ENCODE measurements at regions not wholly inside any gene's neighbourhood (a gene's known extent, or its start where the extent isn't known, plus 50 kb on each side); places are given as distances from the start of the nearest gene placed in this dataset.

DNA sequence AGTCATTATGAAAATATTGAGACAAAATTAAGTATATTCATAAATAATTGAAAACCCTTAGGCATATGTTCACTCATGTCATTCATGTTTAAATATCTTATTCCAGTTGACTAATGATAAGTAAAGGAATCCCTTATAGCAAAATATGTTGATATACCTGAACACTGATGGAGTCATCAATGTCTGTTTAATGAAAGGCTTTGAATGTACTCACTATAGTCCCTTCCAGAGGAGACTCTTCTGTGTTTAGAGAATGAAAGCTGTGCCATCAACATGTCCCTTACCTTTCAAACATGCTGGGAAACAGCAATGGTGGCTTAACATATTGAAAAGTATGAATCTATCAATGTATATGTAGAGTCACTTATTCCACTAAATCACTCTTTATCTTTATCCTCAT, 242.9 kb downstream of the KCNJ3 start:
- TF ChIP-seq, protein P1, sequence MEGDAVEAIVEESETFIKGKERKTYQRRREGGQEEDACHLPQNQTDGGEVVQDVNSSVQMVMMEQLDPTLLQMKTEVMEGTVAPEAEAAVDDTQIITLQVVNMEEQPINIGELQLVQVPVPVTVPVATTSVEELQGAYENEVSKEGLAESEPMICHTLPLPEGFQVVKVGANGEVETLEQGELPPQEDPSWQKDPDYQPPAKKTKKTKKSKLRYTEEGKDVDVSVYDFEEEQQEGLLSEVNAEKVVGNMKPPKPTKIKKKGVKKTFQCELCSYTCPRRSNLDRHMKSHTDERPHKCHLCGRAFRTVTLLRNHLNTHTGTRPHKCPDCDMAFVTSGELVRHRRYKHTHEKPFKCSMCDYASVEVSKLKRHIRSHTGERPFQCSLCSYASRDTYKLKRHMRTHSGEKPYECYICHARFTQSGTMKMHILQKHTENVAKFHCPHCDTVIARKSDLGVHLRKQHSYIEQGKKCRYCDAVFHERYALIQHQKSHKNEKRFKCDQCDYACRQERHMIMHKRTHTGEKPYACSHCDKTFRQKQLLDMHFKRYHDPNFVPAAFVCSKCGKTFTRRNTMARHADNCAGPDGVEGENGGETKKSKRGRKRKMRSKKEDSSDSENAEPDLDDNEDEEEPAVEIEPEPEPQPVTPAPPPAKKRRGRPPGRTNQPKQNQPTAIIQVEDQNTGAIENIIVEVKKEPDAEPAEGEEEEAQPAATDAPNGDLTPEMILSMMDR (IDR thresholded peaks at IDR 0.05), result no peak
- no peak for TF ChIP-seq POLR2A (IDR thresholded peaks at IDR 0.05)
